IMR-90 (cell line): ENCODE measurements at regions not wholly inside any gene's neighbourhood (a gene's known extent, or its start where the extent isn't known, plus 50 kb on each side); places are given as distances from the start of the nearest gene placed in this dataset.

Experiments
- ATAC-seq: fragments of 200-7000 bp; cut with Tn5 transposase; 2 replicates; pipeline ENCODE4 v1.9.1; 2020; ENCODE audit warnings: low read depth, mild to moderate bottlenecking, moderate library complexity
- BruUV-seq: library from RNA; stranded (reverse); fragments of 400-500 nt; replicated peaks from 2 replicates; lab custom pipeline; 2021; lab: Mats Ljungman, UMichigan
- CTCF ChIA-PET: fragments of 300-600 bp; formaldehyde crosslinking; extraction: SDS; loops from one replicate; lab custom pipeline; 2021; ENCODE audit warnings: antibody characterized with exemption; lab: Yijun Ruan, JAX
- POLR2A ChIA-PET: fragments of 300-600 bp; sonication (Branson Sonifier 250); formaldehyde crosslinking; loops from one replicate; lab custom pipeline; 2022; ENCODE audit warnings: antibody characterized with exemption; ENCODE audit not compliant: unreplicated experiment; lab: Charles Lee
- DNase-seq: peaks from one replicate; pipeline ENCODE4 v3.0.0; 2013
- H2AFZ ChIP-seq: replicated peaks from 2 replicates; pipeline ENCODE3; 2013; ENCODE audit warnings: low read length, mild to moderate bottlenecking; ENCODE audit not compliant: poor library complexity
- H2AK5ac ChIP-seq: 2 replicates; pipeline ENCODE4 v1.6.1; 2013; ENCODE audit warnings: low read depth, low read length, inconsistent platforms
- H2AK9ac ChIP-seq: replicated peaks from 2 replicates; pipeline ENCODE3; 2013; ENCODE audit warnings: mild to moderate bottlenecking, low read depth, low read length, moderate library complexity; ENCODE audit not compliant: poor library complexity
- H2BK120ac ChIP-seq: 2 replicates; pipeline ENCODE4 v1.6.1; 2013; ENCODE audit warnings: low read depth, low read length, inconsistent platforms
- H2BK15ac ChIP-seq: 3 replicates; pipeline ENCODE4 v1.6.1; 2013; ENCODE audit warnings: low read depth, low read length, inconsistent platforms
- H2BK20ac ChIP-seq: 2 replicates; pipeline ENCODE4 v1.6.1; 2013; ENCODE audit warnings: low read depth, mild to moderate bottlenecking, inconsistent platforms, low read length, moderate library complexity
- H2BK5ac ChIP-seq: 2 replicates; pipeline ENCODE4 v1.6.1; 2013; ENCODE audit warnings: mild to moderate bottlenecking, low read depth, low read length, inconsistent platforms; ENCODE audit not compliant: poor library complexity, severe bottlenecking
- H3K14ac ChIP-seq: replicated peaks from 2 replicates; pipeline ENCODE4 v1.6.1; 2013; ENCODE audit warnings: low read depth, low read length, inconsistent platforms
- H3K18ac ChIP-seq: 2 replicates; pipeline ENCODE4 v1.6.1; 2013; ENCODE audit warnings: low read depth, low read length, control low read depth
- H3K23ac ChIP-seq: 2 replicates; pipeline ENCODE4 v1.6.1; 2013; ENCODE audit warnings: low read depth, low read length, inconsistent platforms
- H3K27ac ChIP-seq: 2 replicates; pipeline ENCODE4 v1.5.1; 2013; ENCODE audit warnings: mild to moderate bottlenecking, control low read depth, low read length; ENCODE audit not compliant: insufficient read depth
- H3K27me3 ChIP-seq: 2 replicates; pipeline ENCODE4 v1.6.1; 2013; ENCODE audit warnings: low read length; ENCODE audit not compliant: control insufficient read depth, insufficient read depth
- H3K36me3 ChIP-seq: 2 replicates; pipeline ENCODE4 v1.6.1; 2013; ENCODE audit warnings: low read length, mixed read lengths; ENCODE audit not compliant: control insufficient read depth, insufficient read depth
- H3K4ac ChIP-seq: 2 replicates; pipeline ENCODE4 v1.6.1; 2013; ENCODE audit warnings: low read depth, low read length, inconsistent platforms
- H3K4me1 ChIP-seq: 2 replicates; pipeline ENCODE4 v1.6.1; 2013; ENCODE audit warnings: low read length, mixed read lengths; ENCODE audit not compliant: control insufficient read depth, insufficient read depth
- H3K4me2 ChIP-seq: 2 replicates; pipeline ENCODE4 v1.6.1; 2013; ENCODE audit warnings: low read depth, mild to moderate bottlenecking, control low read depth, low read length, moderate library complexity
- H3K4me3 ChIP-seq: 2 replicates; pipeline ENCODE4 v1.5.1; 2013; ENCODE audit warnings: low read depth, mild to moderate bottlenecking, control low read depth, low read length, moderate library complexity; ENCODE audit not compliant: insufficient read depth
- H3K56ac ChIP-seq: 2 replicates; pipeline ENCODE4 v1.6.1; 2013; ENCODE audit warnings: low read length, inconsistent platforms; ENCODE audit not compliant: insufficient read depth; ENCODE audit errors: extremely low read depth
- H3K79me1 ChIP-seq, 2 experiments: 2 replicates each; pipeline ENCODE4 v1.6.1; 2013; ENCODE audit warnings: low read length in 2 of 2, inconsistent platforms in 1 of 2, low read depth in 1 of 2
- H3K9ac ChIP-seq: 2 replicates; pipeline ENCODE4 v1.6.1; 2013; ENCODE audit warnings: low read depth, low read length, control low read depth
- H3K9me1 ChIP-seq: 2 replicates; pipeline ENCODE4 v1.6.1; 2013; ENCODE audit warnings: low read length, inconsistent platforms; ENCODE audit not compliant: insufficient read depth
- H3K9me3 ChIP-seq: 2 replicates; pipeline ENCODE4 v1.6.1; 2013; ENCODE audit warnings: low read length; ENCODE audit not compliant: control insufficient read depth, insufficient read depth
- H4K20me1 ChIP-seq: 2 replicates; pipeline ENCODE4 v1.6.1; 2013; ENCODE audit warnings: low read length, inconsistent platforms; ENCODE audit not compliant: insufficient read depth
- H4K5ac ChIP-seq: 2 replicates; pipeline ENCODE4 v1.6.1; 2013; ENCODE audit warnings: mild to moderate bottlenecking, low read depth, low read length, control low read depth
- H4K8ac ChIP-seq, 2 experiments: 2 replicates each; pipeline ENCODE4 v1.6.1; 2013; ENCODE audit warnings: low read depth in 2 of 2, low read length in 2 of 2, control low read depth in 1 of 2, inconsistent platforms in 1 of 2
- H4K91ac ChIP-seq: 2 replicates; pipeline ENCODE4 v1.6.1; 2013; ENCODE audit warnings: low read depth, low read length, inconsistent platforms; ENCODE audit not compliant: insufficient read depth
- BHLHE40 ChIP-seq: fragments of 150-350 bp; IDR thresholded peaks from 2 replicates; pipeline ENCODE4 v1.6.1; 2016; ENCODE audit warnings: mild to moderate bottlenecking, low read depth, low read length
- CEBPB ChIP-seq: IDR thresholded peaks from 2 replicates; pipeline ENCODE4 v1.6.1; 2012; ENCODE audit warnings: low read depth, low read length, improper control_type of control experiment
- CHD1 ChIP-seq: IDR thresholded peaks from 2 replicates; pipeline ENCODE4 v1.6.1; 2012; ENCODE audit warnings: low read depth, low read length, improper control_type of control experiment
- FOS ChIP-seq: fragments of 150-350 bp; IDR thresholded peaks from 2 replicates; pipeline ENCODE4 v1.6.1; 2016; ENCODE audit warnings: low read depth, low read length
- MAFK ChIP-seq: IDR thresholded peaks from 2 replicates; pipeline ENCODE4 v1.6.1; 2012; ENCODE audit warnings: low read depth, low read length, improper control_type of control experiment
- MAZ ChIP-seq: IDR thresholded peaks from 2 replicates; pipeline ENCODE4 v1.6.1; 2012; ENCODE audit warnings: low read depth, mild to moderate bottlenecking, low read length, improper control_type of control experiment, moderate library complexity, borderline replicate concordance
- MXI1 ChIP-seq: IDR thresholded peaks from 2 replicates; pipeline ENCODE4 v1.6.1; 2012; ENCODE audit warnings: low read depth, mild to moderate bottlenecking, low read length, moderate library complexity, borderline replicate concordance
- NFE2L2 ChIP-seq: fragments of 150-350 bp; IDR thresholded peaks from 2 replicates; pipeline ENCODE4 v1.6.1; 2016; ENCODE audit warnings: low read depth, mild to moderate bottlenecking, low read length
- POLR2A ChIP-seq: IDR thresholded peaks from 2 replicates; pipeline ENCODE4 v1.6.1; 2012; ENCODE audit warnings: mild to moderate bottlenecking, low read depth, low read length
- RAD21 ChIP-seq: IDR thresholded peaks from 2 replicates; pipeline ENCODE4 v1.6.1; 2012; ENCODE audit warnings: low read length, improper control_type of control experiment
- RCOR1 ChIP-seq: IDR thresholded peaks from 2 replicates; pipeline ENCODE4 v1.6.1; 2012; ENCODE audit warnings: mild to moderate bottlenecking, low read length, improper control_type of control experiment; ENCODE audit not compliant: insufficient replicate concordance
- RFX5 ChIP-seq: IDR thresholded peaks from 2 replicates; pipeline ENCODE4 v1.8.0; 2012; ENCODE audit warnings: low read depth, mild to moderate bottlenecking, low read length, moderate library complexity
- SMC3 ChIP-seq: fragments of 150-350 bp; IDR thresholded peaks from 2 replicates; pipeline ENCODE4 v1.6.1; 2016; ENCODE audit warnings: low read depth, mild to moderate bottlenecking, antibody characterized with exemption, low read length, moderate library complexity
- WGBS, 2 experiments: methylation state at CpG; one replicate each; pipeline versions ENCODE4 v1.1.5 to v1.1.7; 2013; ENCODE audit warnings: missing lambda C conversion rate in 2 of 2; ENCODE audit not compliant: insufficient read length in 1 of 2; ENCODE audit errors: extremely low coverage in 2 of 2; 5-methylcytosine and 5-hydroxymethylcytosine counted together
- dilution Hi-C: fragments of 300-500 bp; cut with HindIII; formaldehyde crosslinking; loops from one replicate; pipeline ENCODE4 v1.14.3; 2018; ENCODE audit warnings: low sequenced_read_pairs; ENCODE audit not compliant: unreplicated experiment
- in situ Hi-C: fragments of 300-500 bp; cut with MboI; formaldehyde crosslinking; loops from 3 replicates; pipeline ENCODE4 v1.14.3; 2019; ENCODE audit warnings: low sequenced_read_pairs, inconsistent platforms, mixed read lengths
- intact Hi-C: fragments of 100-400 bp; cut with micrococcal nuclease; formaldehyde crosslinking; loops from 2 replicates; pipeline ENCODE4 v1.10.0; 2022
- TF ChIP-seq, protein P1 (sequence below): fragments of 150-350 bp; IDR thresholded peaks from 2 replicates; pipeline ENCODE4 v1.6.1; 2016; ENCODE audit warnings: low read depth, mild to moderate bottlenecking, low read length, moderate library complexity, borderline replicate concordance
- TF ChIP-seq, protein P2 (sequence below): conservative IDR thresholded peaks from 2 replicates; pipeline ENCODE4 v1.5.1; 2012; ENCODE audit warnings: mild to moderate bottlenecking, low read depth, low read length, improper control_type of control experiment
- TF ChIP-seq, protein P3 (sequence below): fragments of 150-350 bp; IDR thresholded peaks from 2 replicates; pipeline ENCODE4 v1.6.1; 2017; ENCODE audit warnings: mild to moderate bottlenecking, antibody characterized with exemption, low read length, low read depth

DNA sequence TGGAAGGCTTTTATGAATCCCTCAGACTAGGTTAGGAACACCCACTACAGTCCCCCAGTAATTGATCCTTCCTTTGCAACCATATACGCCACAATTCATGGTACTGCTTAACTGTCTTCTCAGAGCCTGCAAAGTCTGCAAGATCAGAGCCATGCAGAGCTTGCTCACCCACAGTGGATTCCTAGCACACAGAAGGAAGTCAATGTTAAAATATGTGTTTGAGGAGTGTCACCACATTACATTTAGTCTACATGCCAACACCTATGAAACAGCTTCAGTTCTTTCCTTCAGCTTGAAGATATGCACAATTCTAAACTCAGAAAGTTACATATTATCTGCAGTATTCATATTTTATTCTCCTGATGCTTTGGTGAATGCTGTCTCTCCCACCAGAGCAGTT is 138.5 kb downstream of the NDUFA12 start:
- TF ChIP-seq CHD1 (no peak), RCOR1 (no peak), POLR2A (no peak), NFE2L2 (no peak), SMC3 (no peak), FOS (no peak), MAFK (no peak), MAZ (no peak), MXI1 (no peak), BHLHE40 (no peak), CEBPB (no peak), RAD21 (no peak), RFX5 (no peak)
- TF ChIP-seq, protein P1, sequence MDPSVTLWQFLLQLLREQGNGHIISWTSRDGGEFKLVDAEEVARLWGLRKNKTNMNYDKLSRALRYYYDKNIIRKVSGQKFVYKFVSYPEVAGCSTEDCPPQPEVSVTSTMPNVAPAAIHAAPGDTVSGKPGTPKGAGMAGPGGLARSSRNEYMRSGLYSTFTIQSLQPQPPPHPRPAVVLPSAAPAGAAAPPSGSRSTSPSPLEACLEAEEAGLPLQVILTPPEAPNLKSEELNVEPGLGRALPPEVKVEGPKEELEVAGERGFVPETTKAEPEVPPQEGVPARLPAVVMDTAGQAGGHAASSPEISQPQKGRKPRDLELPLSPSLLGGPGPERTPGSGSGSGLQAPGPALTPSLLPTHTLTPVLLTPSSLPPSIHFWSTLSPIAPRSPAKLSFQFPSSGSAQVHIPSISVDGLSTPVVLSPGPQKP: no peak
- TF ChIP-seq, protein P2, sequence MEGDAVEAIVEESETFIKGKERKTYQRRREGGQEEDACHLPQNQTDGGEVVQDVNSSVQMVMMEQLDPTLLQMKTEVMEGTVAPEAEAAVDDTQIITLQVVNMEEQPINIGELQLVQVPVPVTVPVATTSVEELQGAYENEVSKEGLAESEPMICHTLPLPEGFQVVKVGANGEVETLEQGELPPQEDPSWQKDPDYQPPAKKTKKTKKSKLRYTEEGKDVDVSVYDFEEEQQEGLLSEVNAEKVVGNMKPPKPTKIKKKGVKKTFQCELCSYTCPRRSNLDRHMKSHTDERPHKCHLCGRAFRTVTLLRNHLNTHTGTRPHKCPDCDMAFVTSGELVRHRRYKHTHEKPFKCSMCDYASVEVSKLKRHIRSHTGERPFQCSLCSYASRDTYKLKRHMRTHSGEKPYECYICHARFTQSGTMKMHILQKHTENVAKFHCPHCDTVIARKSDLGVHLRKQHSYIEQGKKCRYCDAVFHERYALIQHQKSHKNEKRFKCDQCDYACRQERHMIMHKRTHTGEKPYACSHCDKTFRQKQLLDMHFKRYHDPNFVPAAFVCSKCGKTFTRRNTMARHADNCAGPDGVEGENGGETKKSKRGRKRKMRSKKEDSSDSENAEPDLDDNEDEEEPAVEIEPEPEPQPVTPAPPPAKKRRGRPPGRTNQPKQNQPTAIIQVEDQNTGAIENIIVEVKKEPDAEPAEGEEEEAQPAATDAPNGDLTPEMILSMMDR: no peak
- TF ChIP-seq, protein P3, sequence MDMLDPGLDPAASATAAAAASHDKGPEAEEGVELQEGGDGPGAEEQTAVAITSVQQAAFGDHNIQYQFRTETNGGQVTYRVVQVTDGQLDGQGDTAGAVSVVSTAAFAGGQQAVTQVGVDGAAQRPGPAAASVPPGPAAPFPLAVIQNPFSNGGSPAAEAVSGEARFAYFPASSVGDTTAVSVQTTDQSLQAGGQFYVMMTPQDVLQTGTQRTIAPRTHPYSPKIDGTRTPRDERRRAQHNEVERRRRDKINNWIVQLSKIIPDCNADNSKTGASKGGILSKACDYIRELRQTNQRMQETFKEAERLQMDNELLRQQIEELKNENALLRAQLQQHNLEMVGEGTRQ: no peak
- H2BK20ac ChIP-seq: no peak overlapping the region
- no peak overlapping the region for H2BK5ac ChIP-seq
- H2BK120ac ChIP-seq: no peak overlapping the region
- no peak overlapping the region for H2BK15ac ChIP-seq
- ChIA-PET POLR2A (no interaction called here), CTCF (no interaction called here)
- H2AK9ac ChIP-seq: no peak overlapping the region
- H3K9me3 ChIP-seq: no peaks in the 10 kb centered on the region
- no peak overlapping the region for H3K56ac ChIP-seq
- no peak overlapping the region for H3K14ac ChIP-seq
- H4K91ac ChIP-seq: no peak overlapping the region
- no peak overlapping the region for H3K9ac ChIP-seq
- H4K20me1 ChIP-seq: no peaks in the 10 kb centered on the region
- H3K18ac ChIP-seq: no peak overlapping the region
- H3K4me3 ChIP-seq: no peak overlapping the region
- no TSS peak for BruUV-seq
- intact Hi-C loops (no loop called here), in situ Hi-C loops (no loop called here), dilution Hi-C loops (no loop called here)
- H2AFZ ChIP-seq: no peak overlapping the region
- ATAC-seq (no peak), DNase-seq (no peak)
- no peaks in the 10 kb centered on the region for H3K79me1 ChIP-seq
- H4K8ac ChIP-seq: no peak overlapping the region
- H2AK5ac ChIP-seq: no peak overlapping the region
- H3K4ac ChIP-seq: no peak overlapping the region
- H3K23ac ChIP-seq: no peak overlapping the region
- WGBS, 2 experiments: no CpG with 5 or more reads among the region's 1 CpG
- peaks cover 17% of the 10 kb centered on the region for H3K27me3 ChIP-seq
- no peak overlapping the region for H4K5ac ChIP-seq
- no peaks in the 10 kb centered on the region for H3K9me1 ChIP-seq
- no peaks in the 10 kb centered on the region for H3K36me3 ChIP-seq
- H3K27ac ChIP-seq: no peak overlapping the region
- no peak overlapping the region for H3K4me2 ChIP-seq
- H3K4me1 ChIP-seq: no peaks in the 10 kb centered on the region
